Trophoblast cell (in vitro differentiated cells and primary cell): ENCODE measurements at regions not wholly inside any gene's neighbourhood (a gene's known extent, or its start where the extent isn't known, plus 50 kb on each side); places are given as distances from the start of the nearest gene placed in this dataset.

Experiments used
- DNase-seq, 2 donors: peaks; one replicate each; pipeline ENCODE4 v3.0.0-alpha.2; 2016
- H2AFZ ChIP-seq: 2 replicates; pipeline ENCODE4 v1.6.1; 2013; ENCODE audit warnings: low read length, moderate library complexity, mild to moderate bottlenecking; ENCODE audit not compliant: insufficient read depth, poor library complexity
- H2AK5ac ChIP-seq: 2 replicates; pipeline ENCODE4 v1.6.1; 2013; ENCODE audit warnings: mild to moderate bottlenecking, low read length
- H2BK120ac ChIP-seq: 2 replicates; pipeline ENCODE4 v1.6.1; 2013; ENCODE audit warnings: low read length, mild to moderate bottlenecking, moderate library complexity; ENCODE audit not compliant: insufficient read depth, poor library complexity
- H2BK12ac ChIP-seq: 2 replicates; pipeline ENCODE4 v1.6.1; 2013; ENCODE audit warnings: mild to moderate bottlenecking, low read length, moderate library complexity
- H2BK5ac ChIP-seq: 2 replicates; pipeline ENCODE4 v1.6.1; 2013; ENCODE audit warnings: low read length, low read depth, moderate library complexity, mild to moderate bottlenecking; ENCODE audit not compliant: poor library complexity
- H3K14ac ChIP-seq: 2 replicates; pipeline ENCODE4 v1.6.1; 2013; ENCODE audit warnings: mild to moderate bottlenecking, low read length
- H3K18ac ChIP-seq: 2 replicates; pipeline ENCODE4 v1.6.1; 2013; ENCODE audit warnings: mild to moderate bottlenecking, low read length
- H3K23ac ChIP-seq: 2 replicates; pipeline ENCODE4 v1.6.1; 2013; ENCODE audit warnings: low read length
- H3K27ac ChIP-seq: 2 replicates; pipeline ENCODE4 v1.5.1; 2013; ENCODE audit warnings: low read depth, mild to moderate bottlenecking, inconsistent platforms, low read length, moderate library complexity
- H3K27me3 ChIP-seq: 2 replicates; pipeline ENCODE4 v1.6.1; 2013; ENCODE audit warnings: inconsistent platforms, mild to moderate bottlenecking, low read length, moderate library complexity; ENCODE audit not compliant: insufficient read depth
- H3K36me3 ChIP-seq, 2 experiments: 1 replicate in 1 of 2; 2 replicates in 1 of 2; pipeline ENCODE4 v1.6.1; 2013; ENCODE audit warnings: low read length in 2 of 2, mild to moderate bottlenecking in 2 of 2, moderate library complexity in 1 of 2; ENCODE audit not compliant: insufficient read depth in 2 of 2, control insufficient read depth in 1 of 2
- H3K4ac ChIP-seq: 2 replicates; pipeline ENCODE4 v1.6.1; 2013; ENCODE audit warnings: low read depth, mild to moderate bottlenecking, low read length, moderate library complexity
- H3K4me1 ChIP-seq, 2 experiments: 1 replicate in 1 of 2; 2 replicates in 1 of 2; pipeline ENCODE4 v1.6.1; 2013; ENCODE audit warnings: low read length in 2 of 2, mild to moderate bottlenecking in 2 of 2, moderate library complexity in 1 of 2; ENCODE audit not compliant: insufficient read depth in 2 of 2, control insufficient read depth in 1 of 2
- H3K4me2 ChIP-seq: 2 replicates; pipeline ENCODE4 v1.6.1; 2013; ENCODE audit warnings: inconsistent platforms, mild to moderate bottlenecking, low read length, moderate library complexity
- H3K4me3 ChIP-seq: 2 replicates; pipeline ENCODE4 v1.5.1; 2013; ENCODE audit warnings: mild to moderate bottlenecking, low read depth, low read length, inconsistent platforms
- H3K79me1 ChIP-seq: one replicate; pipeline ENCODE4 v1.6.1; 2013; ENCODE audit warnings: low read length
- H3K79me2 ChIP-seq: 2 replicates; pipeline ENCODE4 v1.6.1; 2013; ENCODE audit warnings: low read length, mild to moderate bottlenecking; ENCODE audit not compliant: control insufficient read depth, insufficient read depth, poor library complexity
- H3K9ac ChIP-seq: 2 replicates; pipeline ENCODE4 v1.6.1; 2013; ENCODE audit warnings: mild to moderate bottlenecking, low read length
- H3K9me3 ChIP-seq: 2 replicates; pipeline ENCODE4 v1.6.1; 2013; ENCODE audit warnings: low read depth, mild to moderate bottlenecking, control low read depth, inconsistent platforms, low read length; ENCODE audit not compliant: insufficient read depth
- H4K12ac ChIP-seq: 2 replicates; pipeline ENCODE4 v1.6.1; 2013; ENCODE audit warnings: low read depth, mild to moderate bottlenecking, low read length, moderate library complexity
- H4K8ac ChIP-seq: 2 replicates; pipeline ENCODE4 v1.6.1; 2013; ENCODE audit warnings: low read depth, mild to moderate bottlenecking, low read length, moderate library complexity
- H4K91ac ChIP-seq: one replicate; pipeline ENCODE4 v1.6.1; 2013; ENCODE audit warnings: low read depth, mild to moderate bottlenecking, low read length, moderate library complexity
- WGBS: extraction: QIAGEN DNeasy Blood & Tissue Kit; methylation state at CpG from one replicate; pipeline ENCODE4 v1.1.7; 2013; ENCODE audit warnings: missing lambda C conversion rate; ENCODE audit not compliant: insufficient read length, insufficient coverage; ENCODE audit errors: extremely low coverage; 5-methylcytosine and 5-hydroxymethylcytosine counted together

DNA sequence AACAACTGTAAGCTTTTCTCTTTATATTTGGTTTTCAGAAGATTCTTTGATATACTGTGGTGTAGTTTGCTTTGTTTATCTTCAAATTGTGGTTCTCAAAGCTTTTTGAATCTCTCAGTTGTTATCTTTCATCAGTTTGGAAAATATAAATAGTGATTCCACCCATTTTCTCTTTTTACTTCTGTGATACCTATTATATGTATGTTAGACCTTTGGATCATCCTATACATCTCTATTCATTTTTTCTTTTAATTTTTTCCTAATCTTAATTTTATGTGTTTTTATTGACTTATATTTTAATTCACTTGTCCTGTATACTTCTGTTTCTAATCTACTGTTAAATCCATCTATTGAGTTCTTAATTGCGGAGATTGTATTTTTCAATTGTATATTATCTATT lies 160.7 kb upstream of the COL8A1 start:
- Histone ChIP-seq H2AFZ (no peak overlapping the region), H3K18ac (no peak overlapping the region)
- WGBS, result no CpG with 5 or more reads among the region's 1 CpG

GRCh38 chr3:99475229-99475628 lies 163.2 kb upstream of the COL8A1 start:
- H3K4ac ChIP-seq, result no peak overlapping the region
- H3K9me3 ChIP-seq, result no peaks in the 10 kb centered on the region
- H3K4me3 ChIP-seq, result no peak overlapping the region
- no peaks in the 10 kb centered on the region for H3K4me1 ChIP-seq
- H3K79me1 ChIP-seq, result no peaks in the 10 kb centered on the region
- H2BK5ac ChIP-seq, result no peak overlapping the region
- no peak overlapping the region for H2BK12ac ChIP-seq
- H2AK5ac ChIP-seq, result no peak overlapping the region
- H3K4me2 ChIP-seq, result no peak overlapping the region
- no peak overlapping the region for H4K12ac ChIP-seq
- no peak overlapping the region for H4K91ac ChIP-seq
- no peak overlapping the region for H2BK120ac ChIP-seq
- H3K27me3 ChIP-seq, result no peaks in the 10 kb centered on the region
- H3K36me3 ChIP-seq, result no peaks in the 10 kb centered on the region
- H4K8ac ChIP-seq, result no peak overlapping the region
- no peak overlapping the region for H3K18ac ChIP-seq
- H3K27ac ChIP-seq, result no peak overlapping the region
- no peak for DNase-seq
- H3K23ac ChIP-seq, result no peak overlapping the region
- H3K14ac ChIP-seq, result no peak overlapping the region
- no CpG with 5 or more reads among the region's 2 CpGs for WGBS
- H2AFZ ChIP-seq, result no peak overlapping the region
- H3K9ac ChIP-seq, result no peak overlapping the region
- H3K79me2 ChIP-seq, result no peaks in the 10 kb centered on the region

More for the DNA sequence above, 160.7 kb upstream of the COL8A1 start:
- Histone ChIP-seq H2BK12ac (no peak overlapping the region), H3K14ac (no peak overlapping the region), H3K79me1 (no peaks in the 10 kb centered on the region), H2BK120ac (no peak overlapping the region), H3K9ac (no peak overlapping the region), H3K4me3 (no peak overlapping the region), H4K91ac (no peak overlapping the region), H3K9me3 (no peaks in the 10 kb centered on the region), H2BK5ac (no peak overlapping the region), H3K79me2 (no peaks in the 10 kb centered on the region), H3K27ac (no peak overlapping the region), H3K23ac (no peak overlapping the region), H3K27me3 (no peaks in the 10 kb centered on the region), H4K12ac (no peak overlapping the region), H3K4me2 (no peak overlapping the region), H3K4me1 (no peaks in the 10 kb centered on the region), H4K8ac (no peak overlapping the region), H3K36me3 (no peaks in the 10 kb centered on the region), H3K4ac (no peak overlapping the region), H2AK5ac (no peak overlapping the region)
- no peak for DNase-seq

- Histone ChIP-seq H3K4me2 (no peak overlapping the region), H3K4me3 (no peak overlapping the region), H3K4ac (no peak overlapping the region), H3K27me3 (no peaks in the 10 kb centered on the region), H2AFZ (no peak overlapping the region), H3K4me1 (no peaks in the 10 kb centered on the region), H3K9me3 (no peaks in the 10 kb centered on the region), H2BK5ac (no peak overlapping the region), H3K14ac (no peak overlapping the region), H3K9ac (no peak overlapping the region), H2AK5ac (no peak overlapping the region), H4K12ac (no peak overlapping the region), H4K8ac (no peak overlapping the region), H3K27ac (no peak overlapping the region), H3K18ac (no peak overlapping the region), H2BK120ac (no peak overlapping the region), H3K79me1 (no peaks in the 10 kb centered on the region), H3K79me2 (no peaks in the 10 kb centered on the region), H2BK12ac (no peak overlapping the region), H3K36me3 (no peaks in the 10 kb centered on the region), H3K23ac (no peak overlapping the region), H4K91ac (no peak overlapping the region)
- DNase-seq, result no peak
Measured at GRCh38 chr3:99474776-99475175, 163.6 kb upstream of the COL8A1 start.

DNA sequence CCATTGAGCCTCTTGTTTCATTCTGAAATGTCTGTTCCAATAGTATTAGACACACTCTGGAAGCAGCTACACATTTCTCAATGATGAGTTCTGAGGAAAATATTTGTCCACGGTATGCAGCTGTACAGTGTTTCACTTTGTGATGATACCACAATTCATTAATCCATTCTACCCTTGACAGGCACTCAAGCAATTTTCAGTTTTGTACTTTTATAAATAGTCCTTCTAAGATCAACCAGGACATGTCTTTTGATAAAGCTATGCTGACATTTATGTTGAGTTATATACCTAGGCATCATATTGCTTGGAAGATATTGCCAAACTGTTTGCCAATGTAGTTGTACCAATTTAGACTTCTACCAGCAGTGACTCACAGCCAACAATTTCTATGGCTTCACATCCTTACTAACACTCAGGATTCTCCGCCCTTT lies 165.1 kb upstream of the COL8A1 start:
- no peak overlapping the region for H3K14ac ChIP-seq
- H3K27ac ChIP-seq, result no peak overlapping the region
- DNase-seq, result peak in 1 of 2 donors; percentile 6
- H3K23ac ChIP-seq, result no peak overlapping the region
- no peak overlapping the region for H2BK5ac ChIP-seq
- H3K4me1 ChIP-seq, result no peaks in the 10 kb centered on the region
- no peaks in the 10 kb centered on the region for H3K9me3 ChIP-seq
- H4K12ac ChIP-seq, result no peak overlapping the region
- no peak overlapping the region for H2BK12ac ChIP-seq
- H2AFZ ChIP-seq, result no peak overlapping the region
- H3K4me2 ChIP-seq, result no peak overlapping the region
- no peaks in the 10 kb centered on the region for H3K27me3 ChIP-seq
- no peaks in the 10 kb centered on the region for H3K79me2 ChIP-seq
- no peak overlapping the region for H4K8ac ChIP-seq
- H3K4ac ChIP-seq, result no peak overlapping the region
- no CpG with 5 or more reads among the region's 2 CpGs for WGBS
- H2BK120ac ChIP-seq, result no peak overlapping the region
- no peaks in the 10 kb centered on the region for H3K36me3 ChIP-seq
- no peak overlapping the region for H3K4me3 ChIP-seq
- H3K79me1 ChIP-seq, result no peaks in the 10 kb centered on the region
- no peak overlapping the region for H2AK5ac ChIP-seq
- H4K91ac ChIP-seq, result no peak overlapping the region
- H3K9ac ChIP-seq, result no peak overlapping the region
- no peak overlapping the region for H3K18ac ChIP-seq
